Astrocyte (in vitro differentiated cells and primary cell): ENCODE measurements at regions not wholly inside any gene's neighbourhood (a gene's known extent, or its start where the extent isn't known, plus 50 kb on each side); places are given as distances from the start of the nearest gene placed in this dataset.
"Not testable (repeated sequence)": the region's sequence is repeated elsewhere in the genome, so short reads cannot be mapped to it uniquely, and the experiment has no call there.

ENCODE experiments used
- EZH2 ChIP-seq: IDR thresholded peaks from 2 replicates; pipeline ENCODE4 v1.6.1; 2012; ENCODE audit warnings: mild to moderate bottlenecking, low read length, inconsistent platforms; ENCODE audit not compliant: insufficient read depth
- TF ChIP-seq, protein P1 (sequence below): IDR thresholded peaks from 2 replicates; pipeline ENCODE4 v1.5.1; 2011; ENCODE audit warnings: low read depth, mild to moderate bottlenecking, inconsistent platforms, low read length, moderate library complexity; ENCODE audit not compliant: insufficient read depth

DNA sequence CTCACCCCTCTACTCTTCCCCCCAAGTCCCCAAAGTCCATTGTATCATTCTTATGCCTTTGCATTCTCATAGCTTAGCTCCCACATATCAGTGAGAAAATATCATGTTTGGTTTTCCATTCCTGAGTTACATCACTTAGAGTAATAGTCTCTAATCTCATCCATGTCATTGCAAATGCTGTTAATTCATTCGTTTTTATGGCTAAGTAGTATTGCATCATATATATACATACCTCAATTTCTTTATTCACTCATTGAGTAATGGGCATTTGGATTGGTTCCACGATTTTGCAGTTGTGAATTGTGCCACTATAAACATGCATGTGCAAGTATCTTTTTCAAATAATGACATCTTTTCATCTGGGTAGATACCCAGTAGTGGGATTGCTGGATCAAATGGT is 596.3 kb upstream of the RBFOX1 start:
- TF ChIP-seq, protein P1, sequence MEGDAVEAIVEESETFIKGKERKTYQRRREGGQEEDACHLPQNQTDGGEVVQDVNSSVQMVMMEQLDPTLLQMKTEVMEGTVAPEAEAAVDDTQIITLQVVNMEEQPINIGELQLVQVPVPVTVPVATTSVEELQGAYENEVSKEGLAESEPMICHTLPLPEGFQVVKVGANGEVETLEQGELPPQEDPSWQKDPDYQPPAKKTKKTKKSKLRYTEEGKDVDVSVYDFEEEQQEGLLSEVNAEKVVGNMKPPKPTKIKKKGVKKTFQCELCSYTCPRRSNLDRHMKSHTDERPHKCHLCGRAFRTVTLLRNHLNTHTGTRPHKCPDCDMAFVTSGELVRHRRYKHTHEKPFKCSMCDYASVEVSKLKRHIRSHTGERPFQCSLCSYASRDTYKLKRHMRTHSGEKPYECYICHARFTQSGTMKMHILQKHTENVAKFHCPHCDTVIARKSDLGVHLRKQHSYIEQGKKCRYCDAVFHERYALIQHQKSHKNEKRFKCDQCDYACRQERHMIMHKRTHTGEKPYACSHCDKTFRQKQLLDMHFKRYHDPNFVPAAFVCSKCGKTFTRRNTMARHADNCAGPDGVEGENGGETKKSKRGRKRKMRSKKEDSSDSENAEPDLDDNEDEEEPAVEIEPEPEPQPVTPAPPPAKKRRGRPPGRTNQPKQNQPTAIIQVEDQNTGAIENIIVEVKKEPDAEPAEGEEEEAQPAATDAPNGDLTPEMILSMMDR: not testable (repeated sequence)
- not testable (repeated sequence) for TF ChIP-seq EZH2
